Myocyte (in vitro differentiated cells): ENCODE measurements at regions not wholly inside any gene's neighbourhood (a gene's known extent, or its start where the extent isn't known, plus 50 kb on each side); places are given as distances from the start of the nearest gene placed in this dataset.

Experiments
- DNase-seq: peaks from one replicate; pipeline ENCODE4 v3.0.0-alpha.2; 2012; ENCODE audit warnings: low read depth

- no peak for DNase-seq
Observed at GRCh38 chr7:67984326-67984725, 987.7 kb downstream of the TYW1 start.

- DNase-seq, result no peak
Observed at GRCh38 chr7:67989142-67989541, 992.5 kb downstream of the TYW1 start.

GRCh38 chr7:67990003-67990402 lies 993.4 kb downstream of the TYW1 start:
- DNase-seq, result no peak

GRCh38 chr7:67990716-67991115 lies 994.1 kb downstream of the TYW1 start:
- DNase-seq, result no peak

GRCh38 chr7:67992287-67992686 lies 995.7 kb downstream of the TYW1 start:
- no peak for DNase-seq

- no peak for DNase-seq
Observed at GRCh38 chr7:68005992-68006391, 1009.4 kb downstream of the TYW1 start.

- no peak for DNase-seq
Observed at GRCh38 chr7:68006619-68007018, 1010.0 kb downstream of the TYW1 start.

GRCh38 chr7:68009716-68010115 lies 1013.1 kb downstream of the TYW1 start:
- DNase-seq, result no peak

- DNase-seq, result no peak
Observed at GRCh38 chr7:68014031-68014736, 1017.6 kb downstream of the TYW1 start.

- no peak for DNase-seq
Observed at GRCh38 chr7:68015122-68015977, 1018.7 kb downstream of the TYW1 start.

GRCh38 chr7:68015978-68016532 lies 1019.4 kb downstream of the TYW1 start:
- DNase-seq, result no peak

GRCh38 chr7:68020102-68020501 lies 1023.5 kb downstream of the TYW1 start:
- no peak for DNase-seq

GRCh38 chr7:68025369-68025768 lies 1028.7 kb downstream of the TYW1 start:
- DNase-seq, result no peak

- no peak for DNase-seq
Observed at GRCh38 chr7:68030530-68030929, 1033.9 kb downstream of the TYW1 start.

- no peak for DNase-seq
Observed at GRCh38 chr7:68031180-68031943, 1034.7 kb downstream of the TYW1 start.

- DNase-seq, result no peak
Observed at GRCh38 chr7:68038621-68039314, 1042.1 kb downstream of the TYW1 start.

- DNase-seq, result no peak
Observed at GRCh38 chr7:68041554-68041953, 1044.9 kb downstream of the TYW1 start.

- no peak for DNase-seq
Observed at GRCh38 chr7:68043546-68043945, 1046.9 kb downstream of the TYW1 start.

GRCh38 chr7:68050627-68051026 lies 1054.0 kb downstream of the TYW1 start:
- DNase-seq, result no peak

- DNase-seq, result no peak
Observed at GRCh38 chr7:68058014-68058413, 1061.4 kb downstream of the TYW1 start.

GRCh38 chr7:68063171-68063570 lies 1066.5 kb downstream of the TYW1 start:
- DNase-seq, result no peak
